ENCODE measurements at regions not wholly inside any gene's neighbourhood (a gene's known extent, or its start where the extent isn't known, plus 50 kb on each side); places are given as distances from the start of the nearest gene placed in this dataset.

DNA sequence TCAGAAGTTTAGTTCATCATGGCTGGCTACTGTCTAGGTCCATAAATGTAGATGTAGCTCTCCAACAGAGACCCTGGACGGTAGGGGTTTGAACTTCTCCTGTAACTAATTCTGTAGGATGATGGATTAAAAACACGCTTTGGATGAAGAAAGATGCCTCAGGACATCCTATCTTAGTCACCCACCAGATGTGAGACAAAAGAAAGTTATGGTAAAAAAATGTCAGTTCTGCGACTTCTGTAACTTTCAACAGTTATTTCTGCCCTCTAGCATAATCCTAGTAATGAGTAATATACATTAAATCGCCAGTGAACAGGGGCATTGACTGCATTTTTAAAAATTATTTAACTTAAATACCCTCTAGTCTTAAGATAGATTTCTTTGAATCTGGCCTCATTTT is 210.1 kb upstream of the LRATD1 start:
- Mint-ChIP-seq H3K27me3 (ENCODE audit: insufficient read depth, low read depth, poor library complexity) (peaks cover 4% of the 10 kb centered on the region), H3K27ac (no peak overlapping the region), H3K4me3 (no peak overlapping the region), H3K9me3 (no peaks in the 10 kb centered on the region; the same call in 1 of the 3 replicates), H3K36me3 (ENCODE audit: low read depth) (no peaks in the 10 kb centered on the region), H3K4me1 (no peaks in the 10 kb centered on the region)
- TF ChIP-seq, protein P1, sequence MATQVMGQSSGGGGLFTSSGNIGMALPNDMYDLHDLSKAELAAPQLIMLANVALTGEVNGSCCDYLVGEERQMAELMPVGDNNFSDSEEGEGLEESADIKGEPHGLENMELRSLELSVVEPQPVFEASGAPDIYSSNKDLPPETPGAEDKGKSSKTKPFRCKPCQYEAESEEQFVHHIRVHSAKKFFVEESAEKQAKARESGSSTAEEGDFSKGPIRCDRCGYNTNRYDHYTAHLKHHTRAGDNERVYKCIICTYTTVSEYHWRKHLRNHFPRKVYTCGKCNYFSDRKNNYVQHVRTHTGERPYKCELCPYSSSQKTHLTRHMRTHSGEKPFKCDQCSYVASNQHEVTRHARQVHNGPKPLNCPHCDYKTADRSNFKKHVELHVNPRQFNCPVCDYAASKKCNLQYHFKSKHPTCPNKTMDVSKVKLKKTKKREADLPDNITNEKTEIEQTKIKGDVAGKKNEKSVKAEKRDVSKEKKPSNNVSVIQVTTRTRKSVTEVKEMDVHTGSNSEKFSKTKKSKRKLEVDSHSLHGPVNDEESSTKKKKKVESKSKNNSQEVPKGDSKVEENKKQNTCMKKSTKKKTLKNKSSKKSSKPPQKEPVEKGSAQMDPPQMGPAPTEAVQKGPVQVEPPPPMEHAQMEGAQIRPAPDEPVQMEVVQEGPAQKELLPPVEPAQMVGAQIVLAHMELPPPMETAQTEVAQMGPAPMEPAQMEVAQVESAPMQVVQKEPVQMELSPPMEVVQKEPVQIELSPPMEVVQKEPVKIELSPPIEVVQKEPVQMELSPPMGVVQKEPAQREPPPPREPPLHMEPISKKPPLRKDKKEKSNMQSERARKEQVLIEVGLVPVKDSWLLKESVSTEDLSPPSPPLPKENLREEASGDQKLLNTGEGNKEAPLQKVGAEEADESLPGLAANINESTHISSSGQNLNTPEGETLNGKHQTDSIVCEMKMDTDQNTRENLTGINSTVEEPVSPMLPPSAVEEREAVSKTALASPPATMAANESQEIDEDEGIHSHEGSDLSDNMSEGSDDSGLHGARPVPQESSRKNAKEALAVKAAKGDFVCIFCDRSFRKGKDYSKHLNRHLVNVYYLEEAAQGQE (IDR thresholded peaks at IDR 0.05; ENCODE audit: unreplicated experiment), result no peak
- TF ChIP-seq ZNF114 (CRISPR knock-in tag; IDR thresholded peaks at IDR 0.05), result no peak
- no peak for TF ChIP-seq STAT1 (IDR thresholded peaks at IDR 0.05; ENCODE audit: unreplicated experiment)
- TF ChIP-seq EZH2 (IDR thresholded peaks at IDR 0.05; ENCODE audit: low read depth, unreplicated experiment), result no peak
- TF ChIP-seq, protein P2, sequence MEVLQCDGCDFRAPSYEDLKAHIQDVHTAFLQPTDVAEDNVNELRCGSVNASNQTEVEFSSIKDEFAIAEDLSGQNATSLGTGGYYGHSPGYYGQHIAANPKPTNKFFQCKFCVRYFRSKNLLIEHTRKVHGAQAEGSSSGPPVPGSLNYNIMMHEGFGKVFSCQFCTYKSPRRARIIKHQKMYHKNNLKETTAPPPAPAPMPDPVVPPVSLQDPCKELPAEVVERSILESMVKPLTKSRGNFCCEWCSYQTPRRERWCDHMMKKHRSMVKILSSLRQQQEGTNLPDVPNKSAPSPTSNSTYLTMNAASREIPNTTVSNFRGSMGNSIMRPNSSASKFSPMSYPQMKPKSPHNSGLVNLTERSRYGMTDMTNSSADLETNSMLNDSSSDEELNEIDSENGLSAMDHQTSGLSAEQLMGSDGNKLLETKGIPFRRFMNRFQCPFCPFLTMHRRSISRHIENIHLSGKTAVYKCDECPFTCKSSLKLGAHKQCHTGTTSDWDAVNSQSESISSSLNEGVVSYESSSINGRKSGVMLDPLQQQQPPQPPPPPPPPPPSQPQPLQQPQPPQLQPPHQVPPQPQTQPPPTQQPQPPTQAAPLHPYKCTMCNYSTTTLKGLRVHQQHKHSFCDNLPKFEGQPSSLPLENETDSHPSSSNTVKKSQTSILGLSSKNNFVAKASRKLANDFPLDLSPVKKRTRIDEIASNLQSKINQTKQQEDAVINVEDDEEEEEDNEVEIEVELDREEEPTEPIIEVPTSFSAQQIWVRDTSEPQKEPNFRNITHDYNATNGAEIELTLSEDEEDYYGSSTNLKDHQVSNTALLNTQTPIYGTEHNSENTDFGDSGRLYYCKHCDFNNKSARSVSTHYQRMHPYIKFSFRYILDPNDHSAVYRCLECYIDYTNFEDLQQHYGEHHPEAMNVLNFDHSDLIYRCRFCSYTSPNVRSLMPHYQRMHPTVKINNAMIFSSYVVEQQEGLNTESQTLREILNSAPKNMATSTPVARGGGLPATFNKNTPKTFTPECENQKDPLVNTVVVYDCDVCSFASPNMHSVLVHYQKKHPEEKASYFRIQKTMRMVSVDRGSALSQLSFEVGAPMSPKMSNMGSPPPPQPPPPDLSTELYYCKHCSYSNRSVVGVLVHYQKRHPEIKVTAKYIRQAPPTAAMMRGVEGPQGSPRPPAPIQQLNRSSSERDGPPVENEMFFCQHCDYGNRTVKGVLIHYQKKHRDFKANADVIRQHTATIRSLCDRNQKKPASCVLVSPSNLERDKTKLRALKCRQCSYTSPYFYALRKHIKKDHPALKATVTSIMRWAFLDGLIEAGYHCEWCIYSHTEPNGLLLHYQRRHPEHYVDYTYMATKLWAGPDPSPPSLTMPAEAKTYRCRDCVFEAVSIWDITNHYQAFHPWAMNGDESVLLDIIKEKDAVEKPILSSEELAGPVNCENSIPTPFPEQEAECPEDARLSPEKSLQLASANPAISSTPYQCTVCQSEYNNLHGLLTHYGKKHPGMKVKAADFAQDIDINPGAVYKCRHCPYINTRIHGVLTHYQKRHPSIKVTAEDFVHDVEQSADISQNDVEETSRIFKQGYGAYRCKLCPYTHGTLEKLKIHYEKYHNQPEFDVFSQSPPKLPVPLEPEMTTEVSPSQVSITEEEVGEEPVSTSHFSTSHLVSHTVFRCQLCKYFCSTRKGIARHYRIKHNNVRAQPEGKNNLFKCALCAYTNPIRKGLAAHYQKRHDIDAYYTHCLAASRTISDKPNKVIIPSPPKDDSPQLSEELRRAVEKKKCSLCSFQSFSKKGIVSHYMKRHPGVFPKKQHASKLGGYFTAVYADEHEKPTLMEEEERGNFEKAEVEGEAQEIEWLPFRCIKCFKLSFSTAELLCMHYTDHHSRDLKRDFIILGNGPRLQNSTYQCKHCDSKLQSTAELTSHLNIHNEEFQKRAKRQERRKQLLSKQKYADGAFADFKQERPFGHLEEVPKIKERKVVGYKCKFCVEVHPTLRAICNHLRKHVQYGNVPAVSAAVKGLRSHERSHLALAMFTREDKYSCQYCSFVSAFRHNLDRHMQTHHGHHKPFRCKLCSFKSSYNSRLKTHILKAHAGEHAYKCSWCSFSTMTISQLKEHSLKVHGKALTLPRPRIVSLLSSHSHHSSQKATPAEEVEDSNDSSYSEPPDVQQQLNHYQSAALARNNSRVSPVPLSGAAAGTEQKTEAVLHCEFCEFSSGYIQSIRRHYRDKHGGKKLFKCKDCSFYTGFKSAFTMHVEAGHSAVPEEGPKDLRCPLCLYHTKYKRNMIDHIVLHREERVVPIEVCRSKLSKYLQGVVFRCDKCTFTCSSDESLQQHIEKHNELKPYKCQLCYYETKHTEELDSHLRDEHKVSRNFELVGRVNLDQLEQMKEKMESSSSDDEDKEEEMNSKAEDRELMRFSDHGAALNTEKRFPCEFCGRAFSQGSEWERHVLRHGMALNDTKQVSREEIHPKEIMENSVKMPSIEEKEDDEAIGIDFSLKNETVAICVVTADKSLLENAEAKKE (CRISPR knock-in tag; IDR thresholded peaks at IDR 0.05), result no peak
- TF ChIP-seq, protein P3, sequence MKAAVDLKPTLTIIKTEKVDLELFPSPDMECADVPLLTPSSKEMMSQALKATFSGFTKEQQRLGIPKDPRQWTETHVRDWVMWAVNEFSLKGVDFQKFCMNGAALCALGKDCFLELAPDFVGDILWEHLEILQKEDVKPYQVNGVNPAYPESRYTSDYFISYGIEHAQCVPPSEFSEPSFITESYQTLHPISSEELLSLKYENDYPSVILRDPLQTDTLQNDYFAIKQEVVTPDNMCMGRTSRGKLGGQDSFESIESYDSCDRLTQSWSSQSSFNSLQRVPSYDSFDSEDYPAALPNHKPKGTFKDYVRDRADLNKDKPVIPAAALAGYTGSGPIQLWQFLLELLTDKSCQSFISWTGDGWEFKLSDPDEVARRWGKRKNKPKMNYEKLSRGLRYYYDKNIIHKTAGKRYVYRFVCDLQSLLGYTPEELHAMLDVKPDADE (IDR thresholded peaks at IDR 0.05), result no peak
- TF ChIP-seq, protein P4, sequence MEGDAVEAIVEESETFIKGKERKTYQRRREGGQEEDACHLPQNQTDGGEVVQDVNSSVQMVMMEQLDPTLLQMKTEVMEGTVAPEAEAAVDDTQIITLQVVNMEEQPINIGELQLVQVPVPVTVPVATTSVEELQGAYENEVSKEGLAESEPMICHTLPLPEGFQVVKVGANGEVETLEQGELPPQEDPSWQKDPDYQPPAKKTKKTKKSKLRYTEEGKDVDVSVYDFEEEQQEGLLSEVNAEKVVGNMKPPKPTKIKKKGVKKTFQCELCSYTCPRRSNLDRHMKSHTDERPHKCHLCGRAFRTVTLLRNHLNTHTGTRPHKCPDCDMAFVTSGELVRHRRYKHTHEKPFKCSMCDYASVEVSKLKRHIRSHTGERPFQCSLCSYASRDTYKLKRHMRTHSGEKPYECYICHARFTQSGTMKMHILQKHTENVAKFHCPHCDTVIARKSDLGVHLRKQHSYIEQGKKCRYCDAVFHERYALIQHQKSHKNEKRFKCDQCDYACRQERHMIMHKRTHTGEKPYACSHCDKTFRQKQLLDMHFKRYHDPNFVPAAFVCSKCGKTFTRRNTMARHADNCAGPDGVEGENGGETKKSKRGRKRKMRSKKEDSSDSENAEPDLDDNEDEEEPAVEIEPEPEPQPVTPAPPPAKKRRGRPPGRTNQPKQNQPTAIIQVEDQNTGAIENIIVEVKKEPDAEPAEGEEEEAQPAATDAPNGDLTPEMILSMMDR (conservative IDR thresholded peaks at IDR 0.05; ENCODE audit: low read depth in 2 of 2), result no peak
- no peak for TF ChIP-seq NANOG (IDR thresholded peaks at IDR 0.05; ENCODE audit: borderline replicate concordance)
- TF ChIP-seq JUNB (IDR thresholded peaks at IDR 0.05; ENCODE audit: unreplicated experiment), result no peak
- no peak for TF ChIP-seq EZH2phosphoT487 (IDR thresholded peaks at IDR 0.05; ENCODE audit: unreplicated experiment)
- no peak for TF ChIP-seq POLR2AphosphoS5 (IDR thresholded peaks at IDR 0.05; ENCODE audit: low read depth)
- TF ChIP-seq CREB1 (CRISPR knock-in tag; IDR thresholded peaks at IDR 0.05; ENCODE audit: low read depth), result no peak
- TF ChIP-seq ZNF331 (CRISPR knock-in tag; IDR thresholded peaks at IDR 0.05; ENCODE audit: low read depth), result no peak
- Histone ChIP-seq H3K4me2 (no peak overlapping the region), H3K79me2 (replicated peaks; ENCODE audit: insufficient read depth) (no peaks in the 10 kb centered on the region), H4K20me1 (replicated peaks; ENCODE audit: insufficient read depth) (no peaks in the 10 kb centered on the region), H3K27ac (ENCODE audit: low read depth) (no peak overlapping the region), H3K27me3 (ENCODE audit: insufficient read depth) (no peaks in the 10 kb centered on the region), H2AFZ (no peak overlapping the region), H3K36me3 (ENCODE audit: insufficient read depth) (no peaks in the 10 kb centered on the region), H3K4me1 (ENCODE audit: insufficient read depth) (no peaks in the 10 kb centered on the region), H3F3A (replicated peaks; ENCODE audit: low read depth) (no peaks in the 10 kb centered on the region), H3K4me3 (no peak overlapping the region), H3K9me2 (ENCODE audit: insufficient read depth) (peaks cover 12% of the 10 kb centered on the region)
- DNase-seq (ENCODE audit: low spot score) (no peak), ATAC-seq (no peak)
